ENCODE measurements at regions not wholly inside any gene's neighbourhood (a gene's known extent, or its start where the extent isn't known, plus 50 kb on each side); places are given as distances from the start of the nearest gene placed in this dataset.

DNA sequence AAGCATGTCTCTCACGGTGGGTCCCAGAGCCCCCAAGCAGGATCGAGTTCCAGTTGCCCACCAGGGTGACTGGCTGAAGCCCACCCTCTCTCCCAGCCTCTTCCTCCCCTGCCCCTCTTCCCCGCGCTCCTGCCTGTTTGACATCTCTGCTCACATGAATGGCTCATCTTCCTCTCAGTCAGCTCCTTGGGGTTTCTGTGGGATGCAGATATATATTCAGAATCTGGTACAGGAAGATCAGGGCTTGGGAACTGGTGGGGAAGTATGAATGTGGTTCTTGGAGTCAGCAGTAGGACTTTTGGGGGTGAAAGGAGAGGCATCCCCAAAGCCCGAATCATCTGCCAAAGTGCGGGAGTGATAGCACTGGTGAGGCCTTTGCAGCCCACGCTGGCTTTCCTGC lies 158.9 kb upstream of the CIBAR2 start:
- Histone ChIP-seq H3K27ac (ENCODE audit: extremely low read length, insufficient read depth, low read length) (no peak overlapping the region), H3K9me3 (ENCODE audit: low read length) (no peaks in the 10 kb centered on the region), H3K27me3 (ENCODE audit: control insufficient read depth in 1 of 2, insufficient read depth in 2 of 2, low read length in 2 of 2) (peaks cover 4 to 6% of the 10 kb centered on the region in 2 experiments; a peak in 2 of 5 replicates), H4K20me1 (ENCODE audit: insufficient read depth, low read length) (peaks cover 11% of the 10 kb centered on the region; the same call in 1 of the 2 replicates), H3K9ac (ENCODE audit: insufficient read depth, low read depth, low read length) (no peak overlapping the region), H3K79me2 (ENCODE audit: insufficient read depth, low read length) (no peaks in the 10 kb centered on the region), H2AFZ (ENCODE audit: low read length) (no peak overlapping the region), H3K4me1 (ENCODE audit: insufficient read depth, low read length) (peaks cover 6% of the 10 kb centered on the region; the same call in 1 of the 2 replicates), H3K4me2 (ENCODE audit: low read depth, low read length) (no peak overlapping the region), H3K36me3 (replicated peaks in 1 of 2; ENCODE audit: control insufficient read depth in 1 of 2, insufficient read depth in 2 of 2, low read length in 2 of 2) (no peaks in the 10 kb centered on the region), H3K4me3 (replicated peaks in 1 of 3; ENCODE audit: insufficient read depth in 1 of 3, low read depth in 2 of 3, low read length in 3 of 3) (no peak overlapping the region)
- BruUV-seq (replicated peaks) = no TSS peak
- ChIA-PET CTCF (ENCODE audit: low intra/inter-chr PET ratio, low total read pairs) (no interaction called here), POLR2A (no interaction called here)
- intact Hi-C loops (cut with micrococcal nuclease; ENCODE audit: unreplicated experiment) (no loop called here), in situ Hi-C loops (cut with HindIII; ENCODE audit: extremely low pct_ligation_motif_present, low pct_unique_long_range_greater_than_20kb) (no loop called here)
- FAIRE-seq (no peak), ATAC-seq (no peak), DNase-seq (ENCODE audit: low spot score) (no peak)
- 74% methylated on average over 7 of the region's 7 CpGs for WGBS (ENCODE audit: low lambda C conversion rate)
- TF ChIP-seq, protein P1, sequence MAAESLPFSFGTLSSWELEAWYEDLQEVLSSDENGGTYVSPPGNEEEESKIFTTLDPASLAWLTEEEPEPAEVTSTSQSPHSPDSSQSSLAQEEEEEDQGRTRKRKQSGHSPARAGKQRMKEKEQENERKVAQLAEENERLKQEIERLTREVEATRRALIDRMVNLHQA (CRISPR knock-in tag; IDR thresholded peaks at IDR 0.05) = no peak
- no peak for TF ChIP-seq NKX3-1 (CRISPR knock-in tag; IDR thresholded peaks at IDR 0.05)
- TF ChIP-seq, protein P2, sequence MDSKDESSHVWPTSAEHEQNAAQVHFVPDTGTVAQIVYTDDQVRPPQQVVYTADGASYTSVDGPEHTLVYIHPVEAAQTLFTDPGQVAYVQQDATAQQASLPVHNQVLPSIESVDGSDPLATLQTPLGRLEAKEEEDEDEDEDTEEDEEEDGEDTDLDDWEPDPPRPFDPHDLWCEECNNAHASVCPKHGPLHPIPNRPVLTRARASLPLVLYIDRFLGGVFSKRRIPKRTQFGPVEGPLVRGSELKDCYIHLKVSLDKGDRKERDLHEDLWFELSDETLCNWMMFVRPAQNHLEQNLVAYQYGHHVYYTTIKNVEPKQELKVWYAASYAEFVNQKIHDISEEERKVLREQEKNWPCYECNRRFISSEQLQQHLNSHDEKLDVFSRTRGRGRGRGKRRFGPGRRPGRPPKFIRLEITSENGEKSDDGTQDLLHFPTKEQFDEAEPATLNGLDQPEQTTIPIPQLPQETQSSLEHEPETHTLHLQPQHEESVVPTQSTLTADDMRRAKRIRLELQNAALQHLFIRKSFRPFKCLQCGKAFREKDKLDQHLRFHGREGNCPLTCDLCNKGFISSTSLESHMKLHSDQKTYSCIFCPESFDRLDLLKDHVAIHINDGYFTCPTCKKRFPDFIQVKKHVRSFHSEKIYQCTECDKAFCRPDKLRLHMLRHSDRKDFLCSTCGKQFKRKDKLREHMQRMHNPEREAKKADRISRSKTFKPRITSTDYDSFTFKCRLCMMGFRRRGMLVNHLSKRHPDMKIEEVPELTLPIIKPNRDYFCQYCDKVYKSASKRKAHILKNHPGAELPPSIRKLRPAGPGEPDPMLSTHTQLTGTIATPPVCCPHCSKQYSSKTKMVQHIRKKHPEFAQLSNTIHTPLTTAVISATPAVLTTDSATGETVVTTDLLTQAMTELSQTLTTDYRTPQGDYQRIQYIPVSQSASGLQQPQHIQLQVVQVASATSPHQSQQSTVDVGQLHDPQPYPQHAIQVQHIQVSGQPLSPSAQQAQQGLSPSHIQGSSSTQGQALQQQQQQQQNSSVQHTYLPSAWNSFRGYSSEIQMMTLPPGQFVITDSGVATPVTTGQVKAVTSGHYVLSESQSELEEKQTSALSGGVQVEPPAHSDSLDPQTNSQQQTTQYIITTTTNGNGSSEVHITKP (CRISPR knock-in tag; IDR thresholded peaks at IDR 0.05; ENCODE audit: low read depth) = no peak
- TF ChIP-seq, protein P3, sequence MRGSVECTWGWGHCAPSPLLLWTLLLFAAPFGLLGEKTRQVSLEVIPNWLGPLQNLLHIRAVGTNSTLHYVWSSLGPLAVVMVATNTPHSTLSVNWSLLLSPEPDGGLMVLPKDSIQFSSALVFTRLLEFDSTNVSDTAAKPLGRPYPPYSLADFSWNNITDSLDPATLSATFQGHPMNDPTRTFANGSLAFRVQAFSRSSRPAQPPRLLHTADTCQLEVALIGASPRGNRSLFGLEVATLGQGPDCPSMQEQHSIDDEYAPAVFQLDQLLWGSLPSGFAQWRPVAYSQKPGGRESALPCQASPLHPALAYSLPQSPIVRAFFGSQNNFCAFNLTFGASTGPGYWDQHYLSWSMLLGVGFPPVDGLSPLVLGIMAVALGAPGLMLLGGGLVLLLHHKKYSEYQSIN (CRISPR knock-in tag; IDR thresholded peaks at IDR 0.05; ENCODE audit: borderline replicate concordance) = no peak
- no peak for TF ChIP-seq ZMYM3 (CRISPR knock-in tag; IDR thresholded peaks at IDR 0.05)
- no peak for TF ChIP-seq HNRNPLL (IDR thresholded peaks at IDR 0.05; ENCODE audit: low read depth, low read length, poor library complexity, severe bottlenecking)
- TF ChIP-seq, protein P4, sequence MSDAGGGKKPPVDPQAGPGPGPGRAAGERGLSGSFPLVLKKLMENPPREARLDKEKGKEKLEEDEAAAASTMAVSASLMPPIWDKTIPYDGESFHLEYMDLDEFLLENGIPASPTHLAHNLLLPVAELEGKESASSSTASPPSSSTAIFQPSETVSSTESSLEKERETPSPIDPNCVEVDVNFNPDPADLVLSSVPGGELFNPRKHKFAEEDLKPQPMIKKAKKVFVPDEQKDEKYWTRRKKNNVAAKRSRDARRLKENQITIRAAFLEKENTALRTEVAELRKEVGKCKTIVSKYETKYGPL (CRISPR knock-in tag; IDR thresholded peaks at IDR 0.05) = no peak
- TF ChIP-seq, protein P5, sequence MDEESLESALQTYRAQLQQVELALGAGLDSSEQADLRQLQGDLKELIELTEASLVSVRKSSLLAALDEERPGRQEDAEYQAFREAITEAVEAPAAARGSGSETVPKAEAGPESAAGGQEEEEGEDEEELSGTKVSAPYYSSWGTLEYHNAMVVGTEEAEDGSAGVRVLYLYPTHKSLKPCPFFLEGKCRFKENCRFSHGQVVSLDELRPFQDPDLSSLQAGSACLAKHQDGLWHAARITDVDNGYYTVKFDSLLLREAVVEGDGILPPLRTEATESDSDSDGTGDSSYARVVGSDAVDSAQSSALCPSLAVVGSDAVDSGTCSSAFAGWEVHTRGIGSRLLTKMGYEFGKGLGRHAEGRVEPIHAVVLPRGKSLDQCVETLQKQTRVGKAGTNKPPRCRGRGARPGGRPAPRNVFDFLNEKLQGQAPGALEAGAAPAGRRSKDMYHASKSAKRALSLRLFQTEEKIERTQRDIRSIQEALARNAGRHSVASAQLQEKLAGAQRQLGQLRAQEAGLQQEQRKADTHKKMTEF (CRISPR knock-in tag; IDR thresholded peaks at IDR 0.05) = no peak
- TF ChIP-seq ZNF333 (CRISPR knock-in tag; IDR thresholded peaks at IDR 0.05; ENCODE audit: borderline replicate concordance) = no peak
- TF ChIP-seq PTBP1 (IDR thresholded peaks at IDR 0.05; ENCODE audit: low read depth, low read length, poor library complexity, severe bottlenecking) = no peak
- no peak for TF ChIP-seq ZNF207 (IDR thresholded peaks at IDR 0.05; ENCODE audit: borderline replicate concordance)
- TF ChIP-seq, protein P6, sequence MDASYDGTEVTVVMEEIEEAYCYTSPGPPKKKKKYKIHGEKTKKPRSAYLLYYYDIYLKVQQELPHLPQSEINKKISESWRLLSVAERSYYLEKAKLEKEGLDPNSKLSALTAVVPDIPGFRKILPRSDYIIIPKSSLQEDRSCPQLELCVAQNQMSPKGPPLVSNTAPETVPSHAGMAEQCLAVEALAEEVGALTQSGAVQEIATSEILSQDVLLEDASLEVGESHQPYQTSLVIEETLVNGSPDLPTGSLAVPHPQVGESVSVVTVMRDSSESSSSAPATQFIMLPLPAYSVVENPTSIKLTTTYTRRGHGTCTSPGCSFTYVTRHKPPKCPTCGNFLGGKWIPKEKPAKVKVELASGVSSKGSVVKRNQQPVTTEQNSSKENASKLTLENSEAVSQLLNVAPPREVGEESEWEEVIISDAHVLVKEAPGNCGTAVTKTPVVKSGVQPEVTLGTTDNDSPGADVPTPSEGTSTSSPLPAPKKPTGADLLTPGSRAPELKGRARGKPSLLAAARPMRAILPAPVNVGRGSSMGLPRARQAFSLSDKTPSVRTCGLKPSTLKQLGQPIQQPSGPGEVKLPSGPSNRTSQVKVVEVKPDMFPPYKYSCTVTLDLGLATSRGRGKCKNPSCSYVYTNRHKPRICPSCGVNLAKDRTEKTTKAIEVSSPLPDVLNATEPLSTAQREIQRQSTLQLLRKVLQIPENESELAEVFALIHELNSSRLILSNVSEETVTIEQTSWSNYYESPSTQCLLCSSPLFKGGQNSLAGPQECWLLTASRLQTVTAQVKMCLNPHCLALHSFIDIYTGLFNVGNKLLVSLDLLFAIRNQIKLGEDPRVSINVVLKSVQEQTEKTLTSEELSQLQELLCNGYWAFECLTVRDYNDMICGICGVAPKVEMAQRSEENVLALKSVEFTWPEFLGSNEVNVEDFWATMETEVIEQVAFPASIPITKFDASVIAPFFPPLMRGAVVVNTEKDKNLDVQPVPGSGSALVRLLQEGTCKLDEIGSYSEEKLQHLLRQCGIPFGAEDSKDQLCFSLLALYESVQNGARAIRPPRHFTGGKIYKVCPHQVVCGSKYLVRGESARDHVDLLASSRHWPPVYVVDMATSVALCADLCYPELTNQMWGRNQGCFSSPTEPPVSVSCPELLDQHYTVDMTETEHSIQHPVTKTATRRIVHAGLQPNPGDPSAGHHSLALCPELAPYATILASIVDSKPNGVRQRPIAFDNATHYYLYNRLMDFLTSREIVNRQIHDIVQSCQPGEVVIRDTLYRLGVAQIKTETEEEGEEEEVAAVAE (CRISPR knock-in tag; IDR thresholded peaks at IDR 0.05; ENCODE audit: borderline replicate concordance) = no peak
